ENCODE measurements at regions not wholly inside any gene's neighbourhood (a gene's known extent, or its start where the extent isn't known, plus 50 kb on each side); places are given as distances from the start of the nearest gene placed in this dataset.
"Not testable (repeated sequence)": the region's sequence is repeated elsewhere in the genome, so short reads cannot be mapped to it uniquely, and the experiment has no call there.

DNA sequence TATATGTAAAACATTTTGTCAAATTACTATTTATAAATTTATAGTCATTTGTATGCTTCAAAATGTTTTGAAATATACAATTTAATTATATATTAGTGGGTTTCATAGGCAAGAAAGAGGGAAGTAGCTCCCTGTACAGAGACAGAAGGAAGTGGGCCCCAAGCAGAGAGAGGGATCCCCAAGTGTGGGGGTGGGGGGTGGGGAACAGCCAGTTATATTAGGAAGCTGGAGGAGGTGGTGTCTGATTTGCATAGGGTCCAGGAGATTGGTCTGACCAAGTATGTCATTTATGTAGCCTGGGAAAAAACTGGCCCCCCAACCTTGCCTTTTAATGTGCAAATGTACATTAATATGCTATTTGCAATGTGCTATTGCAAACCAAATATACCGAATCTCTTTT lies 76.5 kb upstream of the ZSWIM2 start:
- no peak overlapping the region for H3K4me3 ChIP-seq (ENCODE audit: low read depth, low read length)
- no peak for DNase-seq (ENCODE audit: low read depth)
- TF ChIP-seq, protein P1, sequence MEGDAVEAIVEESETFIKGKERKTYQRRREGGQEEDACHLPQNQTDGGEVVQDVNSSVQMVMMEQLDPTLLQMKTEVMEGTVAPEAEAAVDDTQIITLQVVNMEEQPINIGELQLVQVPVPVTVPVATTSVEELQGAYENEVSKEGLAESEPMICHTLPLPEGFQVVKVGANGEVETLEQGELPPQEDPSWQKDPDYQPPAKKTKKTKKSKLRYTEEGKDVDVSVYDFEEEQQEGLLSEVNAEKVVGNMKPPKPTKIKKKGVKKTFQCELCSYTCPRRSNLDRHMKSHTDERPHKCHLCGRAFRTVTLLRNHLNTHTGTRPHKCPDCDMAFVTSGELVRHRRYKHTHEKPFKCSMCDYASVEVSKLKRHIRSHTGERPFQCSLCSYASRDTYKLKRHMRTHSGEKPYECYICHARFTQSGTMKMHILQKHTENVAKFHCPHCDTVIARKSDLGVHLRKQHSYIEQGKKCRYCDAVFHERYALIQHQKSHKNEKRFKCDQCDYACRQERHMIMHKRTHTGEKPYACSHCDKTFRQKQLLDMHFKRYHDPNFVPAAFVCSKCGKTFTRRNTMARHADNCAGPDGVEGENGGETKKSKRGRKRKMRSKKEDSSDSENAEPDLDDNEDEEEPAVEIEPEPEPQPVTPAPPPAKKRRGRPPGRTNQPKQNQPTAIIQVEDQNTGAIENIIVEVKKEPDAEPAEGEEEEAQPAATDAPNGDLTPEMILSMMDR (IDR thresholded peaks at IDR 0.05; ENCODE audit: insufficient read depth, low read depth, low read length): no peak

DNA sequence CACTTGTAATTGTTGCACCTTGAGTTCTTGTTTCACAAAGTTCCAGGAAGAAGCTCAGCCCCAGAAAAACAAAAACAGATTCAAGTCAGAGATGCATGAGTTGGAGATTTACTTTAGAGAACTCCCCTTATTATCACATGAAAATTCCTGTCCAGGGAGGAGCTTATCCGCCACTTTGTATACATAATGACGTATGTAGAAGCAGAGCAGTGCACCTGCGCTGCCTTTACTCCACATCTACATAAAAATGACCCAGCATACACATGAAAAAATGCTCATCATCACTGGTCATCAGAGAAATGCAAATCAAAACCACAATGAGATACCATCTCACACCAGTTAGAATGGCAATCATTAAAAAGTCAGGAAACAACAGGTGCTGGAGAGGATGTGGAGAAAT lies 73.3 kb upstream of the ZSWIM2 start:
- not testable (repeated sequence) for DNase-seq (ENCODE audit: low read depth); H3K4me3 ChIP-seq (ENCODE audit: low read depth, low read length)

DNA sequence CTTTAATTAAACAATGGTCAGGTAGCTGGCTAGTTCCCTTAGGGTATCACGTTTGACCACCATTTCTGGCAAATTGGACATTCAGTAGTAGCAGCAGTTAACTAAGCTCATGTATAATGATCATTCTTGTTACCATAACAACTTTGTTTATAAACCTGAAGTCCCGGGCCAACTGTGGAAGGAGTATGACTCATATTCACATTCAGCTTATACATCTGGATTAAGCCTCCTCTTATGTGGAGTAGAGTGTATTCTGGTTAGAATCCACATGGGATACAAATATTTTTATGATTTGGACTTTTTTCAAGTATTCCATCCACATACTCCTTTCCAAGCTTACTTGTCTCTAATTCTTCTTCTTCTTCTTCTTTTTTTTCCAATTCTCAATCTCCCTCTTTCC lies 70.3 kb upstream of the ZSWIM2 start:
- TF ChIP-seq, protein P1 (IDR thresholded peaks at IDR 0.05; ENCODE audit: insufficient read depth, low read depth, low read length): no peak
- H3K4me3 ChIP-seq (ENCODE audit: low read depth, low read length): no peak overlapping the region
- peak; percentile 81 for DNase-seq (ENCODE audit: low read depth)

DNA sequence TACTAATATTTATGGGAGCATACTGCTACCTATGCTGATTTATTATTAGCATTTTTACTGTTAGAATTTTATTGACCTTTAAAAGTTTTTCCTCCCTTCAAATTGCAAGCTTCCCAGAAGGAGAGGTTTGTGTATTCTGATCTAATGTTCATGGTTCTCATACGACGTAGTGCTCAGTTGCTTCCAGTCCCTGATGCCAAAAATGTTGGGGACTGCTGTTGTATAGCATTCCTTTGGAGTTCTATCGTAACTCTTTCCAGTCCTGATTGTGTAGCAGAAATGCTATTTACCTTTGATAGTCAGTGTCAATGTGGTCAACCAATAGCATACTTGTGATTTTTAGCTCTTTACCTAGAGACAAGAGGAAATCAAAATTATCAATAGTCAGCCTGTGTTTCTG lies 69.5 kb upstream of the ZSWIM2 start:
- no peak overlapping the region for H3K4me3 ChIP-seq (ENCODE audit: low read depth, low read length)
- no peak for DNase-seq (ENCODE audit: low read depth)
- TF ChIP-seq, protein P1 (IDR thresholded peaks at IDR 0.05; ENCODE audit: insufficient read depth, low read depth, low read length): no peak

DNA sequence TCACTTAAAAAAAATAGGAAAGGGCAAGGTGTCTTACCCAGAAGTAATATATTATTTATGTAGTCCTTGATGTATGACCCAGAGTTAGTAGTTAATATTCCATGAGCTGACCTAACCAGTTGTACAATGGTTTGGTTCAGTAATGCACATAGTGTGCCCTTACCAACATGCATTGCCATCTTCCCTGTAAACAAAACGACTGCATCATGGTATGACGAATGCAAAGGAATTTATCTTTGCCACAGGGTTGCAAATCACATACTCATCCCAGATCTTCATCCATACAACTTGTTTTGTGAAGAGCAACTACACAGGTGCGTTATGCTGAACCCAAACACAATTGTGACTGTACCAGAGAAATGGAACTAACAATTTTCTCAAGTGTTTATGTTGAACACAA lies 68.9 kb upstream of the ZSWIM2 start:
- DNase-seq (ENCODE audit: low read depth): no peak
- TF ChIP-seq, protein P1 (IDR thresholded peaks at IDR 0.05; ENCODE audit: insufficient read depth, low read depth, low read length): no peak

DNA sequence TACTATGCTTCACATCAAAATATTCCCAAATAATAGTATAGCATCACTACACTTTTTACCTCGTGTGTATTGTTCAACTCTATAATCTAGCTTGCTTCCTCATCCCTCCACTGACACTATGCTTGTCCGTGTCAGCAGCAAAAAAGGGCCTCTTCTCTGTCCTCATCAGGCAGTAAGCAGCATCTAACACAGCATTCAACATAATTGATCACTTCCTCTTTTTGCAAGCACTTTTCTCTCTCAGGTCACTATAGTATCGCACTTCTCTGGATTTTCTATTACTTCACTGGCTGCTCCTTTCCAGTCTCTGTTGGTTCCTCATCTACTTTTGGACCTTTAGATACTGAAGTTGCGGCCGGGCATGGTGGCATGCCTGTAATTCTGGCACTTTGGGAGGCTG lies 64.9 kb upstream of the ZSWIM2 start:
- no peak overlapping the region for H3K4me3 ChIP-seq (ENCODE audit: low read depth, low read length)
- TF ChIP-seq, protein P1 (IDR thresholded peaks at IDR 0.05; ENCODE audit: insufficient read depth, low read depth, low read length): no peak
- no peak for DNase-seq (ENCODE audit: low read depth)

More for the DNA sequence above, 68.9 kb upstream of the ZSWIM2 start:
- no peak overlapping the region for H3K4me3 ChIP-seq (ENCODE audit: low read depth, low read length)

DNA sequence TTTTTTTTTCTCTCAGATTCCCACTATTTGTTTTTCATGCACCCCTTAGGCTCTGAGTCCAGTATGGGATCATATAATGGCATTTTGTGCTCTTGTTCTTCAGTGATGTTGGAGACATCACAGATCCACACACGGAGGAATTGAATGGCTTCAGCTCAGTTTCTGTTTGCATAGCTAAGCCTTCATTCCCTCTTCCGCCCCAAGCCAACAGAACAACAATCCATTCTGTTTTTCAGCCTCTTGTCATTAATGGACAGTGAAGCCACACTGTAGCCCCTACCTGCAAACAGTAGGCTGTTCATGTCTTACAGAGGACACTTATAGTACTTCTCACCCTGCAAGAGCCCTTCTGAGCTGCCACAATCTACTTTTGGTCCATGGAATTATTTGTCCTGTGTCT lies 64.0 kb upstream of the ZSWIM2 start:
- no peak for DNase-seq (ENCODE audit: low read depth)
- TF ChIP-seq, protein P1 (IDR thresholded peaks at IDR 0.05; ENCODE audit: insufficient read depth, low read depth, low read length): no peak
- no peak overlapping the region for H3K4me3 ChIP-seq (ENCODE audit: low read depth, low read length)
